CD4-positive, alpha-beta memory T cell (primary cell): ENCODE measurements at regions not wholly inside any gene's neighbourhood (a gene's known extent, or its start where the extent isn't known, plus 50 kb on each side); places are given as distances from the start of the nearest gene placed in this dataset.

Experiments used
- CTCF ChIA-PET: fragments of 350-600 bp; sonication (Branson Sonifier 250); formaldehyde crosslinking; loops from one replicate; lab custom pipeline; 2021; ENCODE audit warnings: inconsistent platforms; ENCODE audit not compliant: partially characterized antibody; lab: Charles Lee
- POLR2A ChIA-PET: fragments of 350-600 bp; sonication (Branson Sonifier 250); formaldehyde crosslinking; loops from one replicate; lab custom pipeline; 2021; ENCODE audit not compliant: partially characterized antibody; lab: Charles Lee
- DNase-seq, 5 donors: peaks; one replicate each; pipeline versions ENCODE4 v3.0.0 to v3.0.0-alpha.2; 2020 to 2022; ENCODE audit warnings: mixed read lengths in 1 of 5
- H3K27ac ChIP-seq: one replicate; pipeline ENCODE4 v1.7.0; 2013; ENCODE audit warnings: low read depth, low read length
- H3K27me3 ChIP-seq: 2 replicates; pipeline ENCODE4 v1.7.0; 2013; ENCODE audit warnings: mild to moderate bottlenecking, low read length, moderate library complexity; ENCODE audit not compliant: insufficient read depth
- H3K36me3 ChIP-seq: 2 replicates; pipeline ENCODE4 v1.7.0; 2013; ENCODE audit warnings: mild to moderate bottlenecking, low read length, moderate library complexity; ENCODE audit not compliant: insufficient read depth
- H3K4me1 ChIP-seq: 2 replicates; pipeline ENCODE4 v1.7.0; 2013; ENCODE audit warnings: mild to moderate bottlenecking, low read length, moderate library complexity; ENCODE audit not compliant: insufficient read depth
- H3K4me3 ChIP-seq, 2 donors: one replicate each; pipeline ENCODE4 v1.7.0; 2013; ENCODE audit warnings: low read length in 2 of 2, mild to moderate bottlenecking in 1 of 2
- H3K9me3 ChIP-seq, 2 donors: one replicate each; pipeline ENCODE4 v1.7.0; 2013; ENCODE audit warnings: low read length in 2 of 2, control low read depth in 1 of 2; ENCODE audit not compliant: control insufficient read depth in 1 of 2
- H3K27ac Mint-ChIP-seq, 7 donors: one replicate each; pipeline ENCODE4 v1.8.0; 2020 to 2021; ENCODE audit warnings: mixed read lengths in 7 of 7, mild to moderate bottlenecking in 6 of 7, inconsistent platforms in 3 of 7, moderate library complexity in 3 of 7
- H3K27me3 Mint-ChIP-seq, 2 donors: one replicate each; pipeline ENCODE4 v1.8.0; 2020 to 2021; ENCODE audit warnings: mixed read lengths in 2 of 2
- H3K36me3 Mint-ChIP-seq, 2 donors: one replicate each; pipeline ENCODE4 v1.8.0; 2020 to 2021; ENCODE audit warnings: mixed read lengths in 2 of 2, inconsistent platforms in 1 of 2, mild to moderate bottlenecking in 1 of 2
- H3K4me1 Mint-ChIP-seq, 4 donors: one replicate each; pipeline ENCODE4 v1.8.0; 2020 to 2021; ENCODE audit warnings: mixed read lengths in 4 of 4, mild to moderate bottlenecking in 1 of 4
- H3K4me3 Mint-ChIP-seq, 8 donors: one replicate each; pipeline ENCODE4 v1.8.0; 2020 to 2021; ENCODE audit warnings: mixed read lengths in 8 of 8, mild to moderate bottlenecking in 7 of 8, moderate library complexity in 6 of 8, inconsistent platforms in 3 of 8
- H3K9me3 Mint-ChIP-seq, 8 donors: one replicate each; pipeline ENCODE4 v1.8.0; 2020 to 2021; ENCODE audit warnings: mixed read lengths in 8 of 8, mild to moderate bottlenecking in 5 of 8, inconsistent platforms in 3 of 8, moderate library complexity in 1 of 8
- intact Hi-C: fragments of 100-400 bp; cut with micrococcal nuclease; formaldehyde crosslinking; loops from one replicate; pipeline ENCODE4 v1.15.1; 2023

- no peaks in the 10 kb centered on the region for H3K36me3 Mint-ChIP-seq
- no peak overlapping the region for H3K27ac Mint-ChIP-seq
- peaks cover 0 to 12% (median 7%) of the 10 kb centered on the region in 8 donors for H3K9me3 Mint-ChIP-seq
- no peaks in the 10 kb centered on the region for H3K27me3 Mint-ChIP-seq
- ChIA-PET CTCF (no interaction called here), POLR2A (no interaction called here)
- Histone ChIP-seq H3K27ac (no peak overlapping the region), H3K9me3 (no peaks in the 10 kb centered on the region), H3K4me3 (no peak overlapping the region), H3K27me3 (no peaks in the 10 kb centered on the region), H3K4me1 (no peaks in the 10 kb centered on the region), H3K36me3 (no peaks in the 10 kb centered on the region)
- intact Hi-C loops: no loop called here
- no peak overlapping the region for H3K4me3 Mint-ChIP-seq
- no peak for DNase-seq
- H3K4me1 Mint-ChIP-seq: no peaks in the 10 kb centered on the region
Measured at GRCh38 chr1:81366173-81366572, 434.6 kb upstream of the ADGRL2 start.

DNA sequence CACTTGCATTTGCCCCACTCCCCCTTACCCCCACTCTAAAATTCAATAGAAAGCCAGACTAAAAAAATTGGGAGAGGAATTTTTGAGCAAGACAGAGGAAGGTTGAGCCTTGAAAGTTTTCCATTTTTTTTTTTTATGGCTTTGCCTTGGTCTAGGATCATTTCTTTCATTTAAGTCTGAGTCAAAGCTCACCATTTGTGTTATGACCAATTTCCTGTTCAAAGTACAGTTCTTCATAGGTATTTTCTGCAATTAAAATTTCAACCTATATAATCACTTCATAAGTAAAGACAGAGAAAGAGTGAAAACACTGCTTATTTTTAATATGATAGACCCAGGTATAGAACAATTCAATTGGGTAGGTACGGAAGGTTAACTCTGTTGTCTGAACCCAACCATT lies 436.6 kb upstream of the ADGRL2 start:
- Mint-ChIP-seq H3K27ac (no peak overlapping the region), H3K4me3 (no peak overlapping the region), H3K36me3 (no peaks in the 10 kb centered on the region), H3K27me3 (no peaks in the 10 kb centered on the region), H3K9me3 (peaks cover 0 to 12% (median 5%) of the 10 kb centered on the region in 8 donors), H3K4me1 (no peaks in the 10 kb centered on the region)
- Histone ChIP-seq H3K27me3 (no peaks in the 10 kb centered on the region), H3K9me3 (no peaks in the 10 kb centered on the region), H3K36me3 (no peaks in the 10 kb centered on the region), H3K4me3 (no peak overlapping the region), H3K4me1 (no peaks in the 10 kb centered on the region), H3K27ac (no peak overlapping the region)
- ChIA-PET CTCF (no interaction called here), POLR2A (no interaction called here)
- no peak for DNase-seq
- intact Hi-C loops: no loop called here

- Mint-ChIP-seq H3K9me3 (peaks cover 0 to 4% (median 1%) of the 10 kb centered on the region in 8 donors), H3K27ac (no peak overlapping the region), H3K4me1 (no peaks in the 10 kb centered on the region), H3K4me3 (no peak overlapping the region), H3K27me3 (no peaks in the 10 kb centered on the region), H3K36me3 (no peaks in the 10 kb centered on the region)
- Histone ChIP-seq H3K4me3 (no peak overlapping the region), H3K9me3 (no peaks in the 10 kb centered on the region), H3K27ac (no peak overlapping the region), H3K27me3 (no peaks in the 10 kb centered on the region), H3K36me3 (no peaks in the 10 kb centered on the region), H3K4me1 (no peaks in the 10 kb centered on the region)
- POLR2A ChIA-PET: no interaction called here
- DNase-seq: no peak
- CTCF ChIA-PET: no interaction called here
- intact Hi-C loops: no loop called here
Measured at GRCh38 chr1:81358151-81358550, 442.6 kb upstream of the ADGRL2 start.

- no peak overlapping the region for H3K27ac Mint-ChIP-seq
- POLR2A ChIA-PET: no interaction called here
- H3K4me3 Mint-ChIP-seq: no peak overlapping the region
- no peaks in the 10 kb centered on the region for H3K27me3 ChIP-seq
- no peaks in the 10 kb centered on the region for H3K36me3 Mint-ChIP-seq
- no peaks in the 10 kb centered on the region for H3K36me3 ChIP-seq
- no peaks in the 10 kb centered on the region for H3K9me3 ChIP-seq
- no peak overlapping the region for H3K27ac ChIP-seq
- DNase-seq: no peak
- intact Hi-C loops: no loop called here
- H3K9me3 Mint-ChIP-seq: peaks cover 0 to 4% (median 3%) of the 10 kb centered on the region in 8 donors
- CTCF ChIA-PET: no interaction called here
- H3K27me3 Mint-ChIP-seq: no peaks in the 10 kb centered on the region
- no peaks in the 10 kb centered on the region for H3K4me1 Mint-ChIP-seq
- H3K4me1 ChIP-seq: no peaks in the 10 kb centered on the region
- no peak overlapping the region for H3K4me3 ChIP-seq
Measured at GRCh38 chr1:81351864-81352263, 448.9 kb upstream of the ADGRL2 start.

GRCh38 chr1:81349194-81349965 lies 451.4 kb upstream of the ADGRL2 start:
- CTCF ChIA-PET: no interaction called here
- H3K4me1 Mint-ChIP-seq: no peaks in the 10 kb centered on the region

GRCh38 chr1:81345110-81345509 lies 455.6 kb upstream of the ADGRL2 start:
- Histone ChIP-seq H3K9me3 (no peaks in the 10 kb centered on the region), H3K27me3 (no peaks in the 10 kb centered on the region), H3K27ac (no peak overlapping the region), H3K36me3 (no peaks in the 10 kb centered on the region), H3K4me1 (no peaks in the 10 kb centered on the region), H3K4me3 (no peak overlapping the region)
- H3K36me3 Mint-ChIP-seq: no peaks in the 10 kb centered on the region
- no peak overlapping the region for H3K4me3 Mint-ChIP-seq
- peaks cover 0 to 10% (median 5%) of the 10 kb centered on the region in 8 donors for H3K9me3 Mint-ChIP-seq
- ChIA-PET POLR2A (no interaction called here), CTCF (no interaction called here)
- DNase-seq: no peak
- no peaks in the 10 kb centered on the region for H3K4me1 Mint-ChIP-seq
- no peak overlapping the region for H3K27ac Mint-ChIP-seq
- intact Hi-C loops: no loop called here
- no peaks in the 10 kb centered on the region for H3K27me3 Mint-ChIP-seq

More at GRCh38 chr1:81349194-81349965, 451.4 kb upstream of the ADGRL2 start:
- Histone ChIP-seq H3K36me3 (no peaks in the 10 kb centered on the region), H3K9me3 (no peaks in the 10 kb centered on the region), H3K4me1 (no peaks in the 10 kb centered on the region), H3K4me3 (no peak overlapping the region), H3K27me3 (no peaks in the 10 kb centered on the region), H3K27ac (no peak overlapping the region)
- H3K27me3 Mint-ChIP-seq: no peaks in the 10 kb centered on the region
- POLR2A ChIA-PET: no interaction called here
- no peak for DNase-seq
- peaks cover 0 to 10% (median 3%) of the 10 kb centered on the region in 8 donors for H3K9me3 Mint-ChIP-seq
- H3K27ac Mint-ChIP-seq: no peak overlapping the region
- H3K36me3 Mint-ChIP-seq: no peaks in the 10 kb centered on the region
- H3K4me3 Mint-ChIP-seq: no peak overlapping the region
- intact Hi-C loops: no loop called here

GRCh38 chr1:81340239-81340638 lies 460.5 kb upstream of the ADGRL2 start:
- Histone ChIP-seq H3K27me3 (no peaks in the 10 kb centered on the region), H3K27ac (no peak overlapping the region), H3K36me3 (no peaks in the 10 kb centered on the region), H3K4me3 (no peak overlapping the region), H3K9me3 (no peaks in the 10 kb centered on the region), H3K4me1 (no peaks in the 10 kb centered on the region)
- CTCF ChIA-PET: no interaction called here
- Mint-ChIP-seq H3K27me3 (no peaks in the 10 kb centered on the region), H3K9me3 (peaks cover 0 to 7% (median 4%) of the 10 kb centered on the region in 8 donors), H3K36me3 (no peaks in the 10 kb centered on the region), H3K27ac (no peak overlapping the region), H3K4me3 (no peak overlapping the region), H3K4me1 (no peaks in the 10 kb centered on the region)
- intact Hi-C loops: no loop called here
- POLR2A ChIA-PET: no interaction called here
- DNase-seq: no peak
